NCI-H2107 (cell line): ENCODE measurements at regions not wholly inside any gene's neighbourhood (a gene's known extent, or its start where the extent isn't known, plus 50 kb on each side); places are given as distances from the start of the nearest gene placed in this dataset.
"Not testable (repeated sequence)": the region's sequence is repeated elsewhere in the genome, so short reads cannot be mapped to it uniquely, and the experiment has no call there.

ENCODE experiments used
- DNase-seq: peaks from one replicate; lab custom pipeline; 2025; lab: John Stamatoyannopoulos, UW

DNA sequence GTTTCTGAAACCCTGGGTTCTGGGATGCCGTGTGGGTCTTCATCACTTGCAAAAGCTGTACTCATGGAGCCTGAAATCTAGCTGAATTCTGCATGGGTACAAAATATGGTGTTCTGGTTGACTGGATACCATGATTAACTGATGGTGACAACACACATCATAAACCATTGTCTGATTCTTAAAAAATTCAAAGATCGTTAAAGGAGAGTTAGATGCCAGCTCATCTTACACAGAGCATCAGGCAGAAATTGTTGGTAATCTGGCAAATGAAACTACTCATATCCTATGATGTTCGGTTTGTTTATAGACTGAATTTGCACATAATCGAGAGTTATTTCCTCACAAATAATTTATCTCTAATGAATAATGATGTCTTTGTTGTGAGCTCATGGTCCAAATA, 218.1 kb upstream of the PKN2 start:
- DNase-seq, result no peak

DNA sequence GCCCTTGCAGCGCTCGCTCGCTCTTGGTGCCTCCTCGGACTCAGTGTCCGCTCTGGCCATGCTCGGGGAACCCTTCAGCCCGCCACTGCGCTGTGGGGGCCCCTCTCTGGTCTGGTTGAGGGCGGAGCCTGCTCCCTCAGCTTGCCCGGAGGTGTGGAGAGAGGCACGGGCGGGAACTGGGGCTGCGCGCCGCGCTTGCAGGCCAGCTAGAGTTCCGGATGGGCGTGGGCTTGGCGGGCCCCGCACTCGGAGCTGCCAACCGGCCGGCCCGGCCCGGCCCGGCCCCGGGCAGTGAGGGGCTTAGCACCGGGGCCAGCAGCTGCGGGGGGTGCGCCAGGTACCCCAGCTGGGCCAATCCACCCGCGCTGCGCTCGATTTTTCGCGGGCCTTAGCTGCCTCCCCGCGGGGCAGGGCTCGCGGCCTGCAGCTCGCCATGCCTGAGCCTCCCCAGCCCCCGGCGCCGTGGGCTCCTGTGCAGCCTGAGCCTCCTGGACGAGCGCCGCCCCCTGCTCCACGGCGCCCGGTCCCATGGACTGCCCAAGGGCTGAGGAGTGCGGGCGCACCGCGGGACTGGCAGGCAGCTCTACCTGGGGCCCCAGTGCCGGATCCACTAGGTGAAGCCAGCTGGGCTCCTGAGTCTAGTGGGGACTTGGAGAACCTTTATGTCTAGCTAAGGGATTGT, 217.0 kb upstream of the PKN2 start:
- no peak for DNase-seq

DNA sequence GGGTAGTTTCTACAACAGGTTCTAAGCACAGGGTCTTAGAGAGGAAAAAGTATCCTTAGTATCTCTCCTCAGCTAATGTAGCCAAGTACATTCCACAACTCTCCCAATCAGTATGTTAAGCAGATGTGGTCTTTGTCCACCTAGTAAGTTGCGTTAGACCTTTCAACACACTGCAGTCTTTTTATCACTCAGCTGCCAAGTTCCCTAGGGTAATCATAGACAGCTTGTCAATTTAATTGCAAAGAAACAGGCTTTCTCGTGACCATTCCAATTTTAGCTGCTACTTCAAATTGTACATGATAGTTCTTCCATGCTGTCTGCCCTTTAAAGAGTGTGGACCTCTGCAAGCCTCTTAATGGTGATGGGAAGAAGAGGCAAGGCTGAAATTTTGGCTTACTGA, 211.8 kb upstream of the PKN2 start:
- DNase-seq, result no peak

DNA sequence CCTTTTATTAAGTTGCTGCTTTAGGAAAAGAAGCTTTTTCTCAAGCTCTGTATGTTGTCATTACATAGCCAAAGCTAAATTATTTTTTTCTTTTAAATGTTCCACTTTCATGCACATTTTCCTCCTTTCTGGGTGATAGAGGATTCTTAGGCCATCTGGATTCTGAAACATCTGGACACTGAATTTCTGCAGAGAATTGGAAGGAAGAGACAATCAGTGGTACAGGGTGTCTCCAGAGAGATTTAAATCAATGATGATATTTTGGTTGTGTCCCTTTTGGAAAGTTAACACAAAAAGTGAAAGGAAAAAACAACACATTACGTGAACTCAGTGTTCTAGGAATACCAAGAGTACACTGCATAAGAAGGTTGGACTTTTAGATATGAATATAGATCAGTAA, 211.4 kb upstream of the PKN2 start:
- DNase-seq, result no peak

DNA sequence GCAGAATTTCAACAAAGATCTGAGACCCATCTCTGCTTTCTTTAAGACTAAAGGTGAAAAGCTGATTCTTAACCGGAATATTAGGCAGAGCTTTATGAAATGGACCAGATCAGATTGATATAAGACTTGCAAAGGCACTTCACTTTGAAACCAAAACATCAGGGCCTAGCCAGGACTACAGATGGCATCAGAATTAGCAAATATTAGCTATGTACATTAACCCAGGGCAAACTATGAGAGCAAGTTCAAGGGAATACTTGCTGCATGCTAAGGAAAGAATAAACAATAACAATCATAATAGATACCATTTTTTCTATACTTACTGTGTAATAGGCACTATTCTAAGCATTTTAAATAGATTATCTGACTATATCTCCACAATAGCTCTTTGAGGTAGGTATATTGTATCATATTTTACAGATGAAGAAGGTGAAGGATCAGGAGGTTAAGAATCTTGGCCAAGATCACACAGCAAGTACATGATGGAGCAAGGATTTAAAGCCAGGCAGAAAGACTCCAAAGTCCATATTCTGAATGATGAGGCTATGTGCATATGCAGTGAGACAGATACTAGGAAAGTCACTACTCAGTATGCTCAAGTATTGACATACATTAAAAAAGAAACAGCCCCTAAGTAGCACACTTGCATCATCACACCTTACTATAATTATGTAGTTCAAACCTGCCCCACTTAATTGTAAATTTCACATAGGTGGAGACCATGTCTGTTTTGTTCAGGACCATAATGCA, 209.3 kb upstream of the PKN2 start:
- no peak for DNase-seq

GRCh38 chr1:88484881-88485280, 199.2 kb upstream of the PKN2 start:
- DNase-seq, result no peak

DNA sequence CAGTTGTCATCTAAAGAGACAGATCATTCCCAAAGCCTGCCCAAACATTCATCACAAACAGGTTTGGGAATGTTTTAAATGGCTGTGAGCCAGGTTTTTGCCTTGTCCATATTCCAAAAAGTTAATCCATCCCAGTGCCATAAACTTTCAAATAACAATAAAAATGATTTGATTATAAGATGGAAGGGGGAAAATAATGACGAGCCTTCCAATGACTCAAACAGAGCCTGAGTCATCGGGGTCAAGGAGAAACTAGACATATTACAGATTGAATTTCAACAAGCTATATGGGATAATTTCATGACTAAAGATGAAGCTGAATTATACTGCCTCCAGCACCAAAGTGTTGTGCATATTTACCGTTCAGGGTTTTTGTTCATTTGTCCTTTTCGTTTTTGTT, 195.8 kb upstream of the PKN2 start:
- DNase-seq, result no peak

GRCh38 chr1:88490676-88491075, 193.4 kb upstream of the PKN2 start:
- DNase-seq, result no peak

GRCh38 chr1:88499671-88500070, 184.4 kb upstream of the PKN2 start:
- DNase-seq, result no peak

DNA sequence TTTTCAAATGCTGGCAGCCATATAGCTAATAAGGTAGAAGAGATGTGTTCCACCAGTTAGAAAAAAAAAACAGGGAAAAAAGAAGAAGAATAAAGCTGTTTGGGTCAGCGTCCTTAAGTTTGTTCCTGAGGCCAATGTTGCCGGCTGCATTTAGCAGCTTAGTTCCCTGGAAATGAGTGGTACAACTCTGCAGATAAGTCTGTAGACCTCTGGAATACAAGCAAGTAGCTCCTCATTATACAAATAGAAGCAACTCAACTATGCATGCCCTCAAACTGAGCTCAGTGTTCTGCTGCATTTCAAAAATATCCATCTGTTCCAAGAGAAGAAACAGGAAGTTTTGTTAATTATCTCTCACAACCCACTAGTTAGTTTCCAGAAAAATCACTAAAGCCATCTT, 181.2 kb upstream of the PKN2 start:
- no peak for DNase-seq

DNA sequence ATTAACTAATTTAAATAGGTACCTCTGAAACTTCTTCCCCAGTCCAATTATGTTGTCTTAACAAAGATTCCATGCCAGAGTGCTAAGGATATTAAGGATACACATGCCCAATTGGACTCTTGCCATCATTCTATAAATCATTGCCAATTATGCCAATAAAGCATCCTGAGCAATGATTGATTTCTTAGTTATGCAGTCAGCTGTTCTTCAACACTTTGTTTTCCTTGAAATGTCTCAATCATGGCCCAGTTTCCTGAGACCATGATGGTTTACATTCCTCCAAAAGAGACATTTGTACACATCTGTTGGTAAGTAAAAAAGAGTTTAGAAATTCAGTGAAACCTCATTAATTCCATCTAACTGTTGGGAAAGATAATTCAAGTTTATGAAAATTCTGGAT, 180.4 kb upstream of the PKN2 start:
- no peak for DNase-seq

DNA sequence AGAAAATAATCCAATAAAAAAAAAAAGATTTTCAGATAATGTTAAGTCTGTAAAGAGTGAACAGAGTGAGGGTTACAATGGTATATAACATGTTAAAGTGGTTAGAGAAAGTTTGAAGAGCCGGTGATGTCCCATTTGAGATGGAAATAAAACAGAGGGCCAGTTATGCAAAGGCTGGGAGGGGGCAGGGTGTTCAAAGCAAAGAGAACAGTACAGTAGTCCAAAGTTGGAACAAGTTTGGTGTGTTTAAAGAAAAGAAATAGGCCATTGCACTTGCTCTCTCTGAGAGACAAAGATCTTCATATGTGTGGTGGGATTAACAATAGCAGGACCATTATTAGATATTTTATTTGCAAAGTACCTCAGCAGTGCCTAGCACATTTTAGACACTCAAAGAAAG, 179.5 kb upstream of the PKN2 start:
- no peak for DNase-seq

DNA sequence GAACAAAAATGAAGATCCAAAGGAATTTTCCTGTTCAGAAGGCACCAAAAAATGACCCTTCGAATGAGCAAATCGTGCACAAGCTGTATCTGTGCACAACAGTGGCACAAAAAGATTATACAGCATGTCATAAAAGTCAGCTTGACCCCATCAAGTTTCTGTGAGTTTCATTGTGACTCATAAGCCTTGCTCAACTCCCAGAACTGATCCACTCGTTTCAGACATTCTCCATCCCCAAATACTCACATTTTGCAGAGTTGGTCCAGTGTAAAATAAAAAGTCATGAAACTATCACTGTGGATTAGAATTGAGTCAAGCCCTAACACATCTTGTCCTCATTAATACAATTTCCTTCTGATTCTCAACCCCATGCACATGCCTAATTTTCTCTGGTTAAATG, 174.7 kb upstream of the PKN2 start:
- DNase-seq, result no peak

DNA sequence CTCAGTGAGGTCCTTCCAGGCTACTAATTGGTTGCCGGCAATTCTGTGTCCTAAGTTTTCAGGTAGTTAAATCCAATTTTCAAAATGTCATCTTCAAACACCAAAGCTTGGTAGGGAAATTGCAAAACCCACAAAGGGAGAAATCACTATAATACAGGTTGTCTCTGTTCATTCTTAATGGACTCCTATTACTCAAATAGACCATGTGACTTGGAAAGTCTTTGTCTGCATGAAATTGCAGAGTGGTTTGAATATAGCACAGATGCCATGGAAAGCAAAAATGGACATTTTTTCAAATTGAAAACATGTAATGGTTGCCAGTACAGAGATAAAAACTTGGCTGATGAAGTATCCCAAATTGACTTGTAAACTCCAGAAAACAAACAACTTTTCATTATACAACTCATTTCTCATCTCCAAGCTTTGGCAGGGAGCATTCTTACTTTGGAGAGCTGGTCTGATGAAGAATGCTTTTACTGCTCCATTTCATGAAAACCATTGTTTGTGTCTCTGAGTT, 169.5 kb upstream of the PKN2 start:
- no peak for DNase-seq

- DNase-seq, result not testable (repeated sequence)
These were observed 166.6 kb upstream of the PKN2 start for GRCh38 chr1:88517499-88517898.

- DNase-seq, result no peak
These were observed 164.9 kb upstream of the PKN2 start for GRCh38 chr1:88519156-88519555.

- no peak for DNase-seq
These were observed 160.1 kb upstream of the PKN2 start for GRCh38 chr1:88523854-88524528.

DNA sequence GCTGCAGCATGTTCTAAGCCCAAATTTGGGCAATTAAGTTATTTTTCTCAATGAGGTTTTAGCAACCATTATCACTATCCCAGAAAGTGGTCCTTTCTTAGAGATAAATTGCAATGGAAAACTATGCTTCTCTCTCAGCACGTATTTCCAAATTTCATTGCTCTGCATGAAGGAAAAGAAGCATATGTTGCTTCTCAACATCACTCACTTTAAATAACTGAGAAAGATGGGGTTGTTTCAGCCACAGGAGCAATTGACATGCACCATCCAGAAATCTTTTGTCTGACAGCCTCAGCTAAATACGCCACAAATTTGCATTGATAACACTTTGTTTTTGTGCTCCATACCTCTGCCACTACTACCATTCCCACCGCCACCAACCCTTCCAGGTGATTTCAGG, 157.6 kb upstream of the PKN2 start:
- DNase-seq, result no peak

- no peak for DNase-seq
These were observed 155.3 kb upstream of the PKN2 start for GRCh38 chr1:88528792-88529191.

DNA sequence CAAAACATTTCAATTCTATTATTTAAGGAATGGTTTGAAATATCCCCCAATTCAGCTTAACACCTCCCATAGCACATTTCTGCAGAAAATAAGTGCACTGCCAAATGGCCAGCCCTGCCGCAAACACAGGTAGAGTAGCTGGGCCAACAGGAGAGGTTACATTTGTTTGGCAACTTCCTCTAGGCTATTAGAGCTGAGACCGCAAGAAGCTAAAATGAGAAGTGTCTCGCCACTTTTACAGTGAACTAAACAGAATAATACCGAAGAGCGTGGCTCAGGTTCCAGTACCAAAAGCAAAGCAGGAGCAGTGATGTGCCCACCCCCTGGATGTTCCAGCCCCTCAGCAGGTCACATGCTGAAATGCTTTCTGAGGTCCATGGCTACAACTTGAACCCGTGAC, 154.5 kb upstream of the PKN2 start:
- no peak for DNase-seq

DNA sequence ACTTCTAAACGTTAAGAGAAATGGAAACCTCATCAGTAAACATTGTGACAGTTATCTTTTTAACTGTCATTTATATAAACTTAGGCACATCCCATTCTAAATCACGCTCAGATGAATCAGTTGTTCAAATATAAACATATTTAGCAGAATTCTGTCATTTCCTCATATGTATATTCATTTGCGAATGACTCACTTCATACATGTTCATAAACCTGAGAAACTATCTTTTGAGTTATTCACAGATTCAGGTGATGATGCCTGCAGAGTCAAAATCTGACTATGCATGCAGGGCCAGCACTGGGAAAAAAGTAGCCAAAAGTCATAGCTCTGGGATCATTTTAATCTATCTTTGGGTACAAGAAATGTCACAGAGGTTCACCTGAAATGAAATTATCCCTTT, 153.8 kb upstream of the PKN2 start:
- no peak for DNase-seq

DNA sequence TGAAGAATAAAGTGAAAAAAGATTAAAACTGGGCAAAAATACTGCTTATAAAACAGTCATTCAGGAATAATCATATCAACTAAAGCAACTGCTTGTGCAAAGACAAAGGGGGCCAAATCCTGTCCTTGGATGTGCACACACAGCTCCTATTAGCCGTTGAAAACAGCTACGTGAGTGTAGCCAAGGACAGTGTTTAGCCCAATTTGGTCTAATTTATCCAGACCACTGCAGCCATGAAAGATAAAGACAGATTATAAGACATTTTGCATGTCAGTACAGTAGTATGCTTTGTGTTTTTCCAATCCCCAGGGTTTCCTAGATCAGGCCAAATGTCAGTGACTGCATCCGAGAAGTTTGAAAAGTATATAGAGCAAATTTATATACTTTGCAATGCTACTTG, 146.3 kb upstream of the PKN2 start:
- no peak for DNase-seq

DNA sequence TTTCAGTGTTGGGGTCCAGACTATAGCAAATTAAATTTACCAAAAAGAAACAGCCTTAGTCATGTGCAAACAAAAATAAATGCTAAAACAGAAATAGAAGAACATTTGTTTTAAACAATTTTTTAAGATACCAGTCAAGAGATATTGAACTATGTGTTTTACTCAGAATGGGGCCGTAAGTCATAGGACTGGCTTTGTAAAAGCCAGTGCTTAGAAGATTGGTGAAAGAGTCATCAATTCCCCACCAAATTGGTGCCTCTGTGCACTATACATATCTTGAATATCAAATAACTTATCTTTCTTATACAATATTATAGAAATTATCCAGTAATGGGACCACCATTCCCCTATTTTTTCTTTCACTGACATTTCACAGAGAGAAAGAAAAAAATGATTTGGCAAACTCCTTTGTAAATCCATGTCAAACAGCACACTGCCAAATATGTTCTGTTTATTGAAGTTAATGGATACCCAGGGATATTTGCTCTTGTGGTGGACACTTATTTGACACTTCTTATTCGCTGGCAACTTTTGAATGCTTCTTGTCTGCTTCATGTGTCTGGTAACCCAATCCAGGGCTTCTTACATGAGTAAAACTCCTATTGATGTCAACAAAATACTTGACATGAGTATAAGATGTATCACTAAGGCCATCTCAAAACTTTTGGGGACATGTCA, 145.7 kb upstream of the PKN2 start:
- DNase-seq, result no peak
